Panc1 (cell line): ENCODE measurements at regions not wholly inside any gene's neighbourhood (a gene's known extent, or its start where the extent isn't known, plus 50 kb on each side); places are given as distances from the start of the nearest gene placed in this dataset.

Experiments
- ATAC-seq: fragments of 200-7000 bp; cut with Tn5 transposase; 2 replicates; pipeline ENCODE4 v1.9.1; 2020; ENCODE audit warnings: mild to moderate bottlenecking, moderate library complexity
- BruUV-seq: library from RNA; stranded (reverse); fragments of 400-500 nt; replicated peaks from 2 replicates; lab custom pipeline; 2021; lab: Mats Ljungman, UMichigan
- CTCF ChIA-PET: fragments of 300-600 bp; sonication (Branson Sonifier 250); formaldehyde crosslinking; loops from one replicate; lab custom pipeline; 2022; ENCODE audit warnings: antibody characterized with exemption; lab: Charles Lee
- POLR2A ChIA-PET: fragments of 300-600 bp; sonication (Branson Sonifier 250); formaldehyde crosslinking; loops from one replicate; lab custom pipeline; 2022; ENCODE audit warnings: antibody characterized with exemption; lab: Charles Lee
- DNase-seq: peaks from one replicate; pipeline ENCODE4 v3.0.0-alpha.2; 2010; ENCODE audit warnings: low read depth, low spot score
- H3K27ac ChIP-seq: 2 replicates; pipeline ENCODE4 v1.5.1; 2011; ENCODE audit warnings: mild to moderate bottlenecking, low read length, inconsistent platforms
- H3K27me3 ChIP-seq: fragments of 200-500 bp; sonication (Bioruptor generic); 2 replicates; pipeline ENCODE4 v1.6.0; 2014; ENCODE audit warnings: low read length, inconsistent platforms; ENCODE audit not compliant: control insufficient read depth, insufficient read depth
- H3K36me3 ChIP-seq: fragments of 200-500 bp; sonication (Bioruptor generic); 2 replicates; pipeline ENCODE4 v1.5.1; 2014; ENCODE audit warnings: inconsistent platforms, mild to moderate bottlenecking, low read length, moderate library complexity; ENCODE audit not compliant: control insufficient read depth, insufficient read depth
- H3K4me1 ChIP-seq: 2 replicates; pipeline ENCODE4 v1.5.1; 2011; ENCODE audit warnings: inconsistent platforms, mild to moderate bottlenecking, low read length, moderate library complexity; ENCODE audit not compliant: control insufficient read depth, insufficient read depth
- H3K4me3 ChIP-seq, 2 experiments: 2 replicates each; pipeline ENCODE4 v1.5.1; 2011 to 2012; ENCODE audit warnings: low read depth in 2 of 2, low read length in 2 of 2, mild to moderate bottlenecking in 2 of 2, inconsistent platforms in 1 of 2, moderate library complexity in 1 of 2
- H3K9me3 ChIP-seq: fragments of 200-500 bp; sonication (Bioruptor generic); 2 replicates; pipeline ENCODE4 v1.5.1; 2014; ENCODE audit warnings: low read depth, mild to moderate bottlenecking, inconsistent platforms, low read length, moderate library complexity; ENCODE audit not compliant: control insufficient read depth, insufficient read depth
- POLR2AphosphoS5 ChIP-seq: IDR thresholded peaks from 2 replicates; pipeline ENCODE4 v1.6.1; 2012; ENCODE audit warnings: mild to moderate bottlenecking, low read depth, low read length, moderate library complexity
- REST ChIP-seq, 2 experiments: IDR thresholded peaks; 2 replicates each; pipeline ENCODE4 v1.6.1; 2011 to 2012; ENCODE audit warnings: low read depth in 2 of 2, control low read depth in 1 of 2, low read length in 1 of 2, mild to moderate bottlenecking in 1 of 2, moderate library complexity in 1 of 2; ENCODE audit not compliant: insufficient read depth in 1 of 2
- SIN3A ChIP-seq: IDR thresholded peaks from 2 replicates; pipeline ENCODE4 v1.6.1; 2012; ENCODE audit warnings: low read depth, mild to moderate bottlenecking, low read length, moderate library complexity, borderline replicate concordance; ENCODE audit not compliant: insufficient read depth
- TCF7L2 ChIP-seq: IDR thresholded peaks from 2 replicates; pipeline ENCODE4 v1.6.1; 2011; ENCODE audit warnings: mild to moderate bottlenecking, low read depth, low read length, inconsistent platforms
- in situ Hi-C: cut with HindIII; loops from 2 replicates; pipeline ENCODE4 v1.10.0; 2016; ENCODE audit warnings: low sequenced_read_pairs, low pct_unique_long_range_greater_than_20kb
- intact Hi-C: fragments of 100-400 bp; cut with micrococcal nuclease; formaldehyde crosslinking; loops from one replicate; pipeline ENCODE4 v1.10.0; 2022; ENCODE audit not compliant: unreplicated experiment
- TF ChIP-seq, protein P1 (sequence below): fragments of 450-650 bp; IDR thresholded peaks from 2 replicates; pipeline ENCODE4 v1.5.1; 2017; ENCODE audit warnings: mild to moderate bottlenecking

DNA sequence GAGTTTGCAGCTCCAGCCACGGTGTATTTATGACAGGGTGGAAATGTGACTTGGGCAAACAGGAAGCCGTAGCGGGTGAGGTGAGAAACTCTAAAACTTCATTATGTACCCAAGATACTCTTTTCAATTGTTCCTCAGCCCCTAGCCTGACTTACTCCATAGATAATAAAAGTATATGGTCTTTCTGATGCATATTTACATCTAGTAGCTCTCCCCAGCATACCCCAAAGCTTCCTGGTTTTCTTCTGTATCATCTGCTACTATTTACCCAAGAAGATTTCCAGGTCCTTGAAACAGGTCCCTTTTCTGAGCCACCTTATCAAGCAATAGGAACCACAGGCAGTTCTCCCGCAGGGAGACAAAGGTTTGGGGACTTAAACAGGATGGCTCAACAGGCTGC, 201.5 kb upstream of the ESRRG start:
- DNase-seq (no peak), ATAC-seq (no peak)
- Histone ChIP-seq H3K4me1 (no peaks in the 10 kb centered on the region), H3K27me3 (no peaks in the 10 kb centered on the region), H3K36me3 (no peaks in the 10 kb centered on the region), H3K9me3 (no peaks in the 10 kb centered on the region), H3K4me3 (no peak overlapping the region), H3K27ac (no peak overlapping the region)
- POLR2A ChIA-PET: no interaction called here
- CTCF ChIA-PET: interaction anchor here (0.7 kb wide), 1 partner anchor 9 kb away, joined by 4 read pairs; no protein-coding TSS in a partner anchor
- in situ Hi-C loops: no loop called here
- BruUV-seq: no TSS peak
- intact Hi-C loops: no loop called here
- TF ChIP-seq TCF7L2: no peak
- TF ChIP-seq POLR2AphosphoS5: no peak
- no peak for TF ChIP-seq SIN3A
- no peak for TF ChIP-seq REST (IDR thresholded peaks at IDR 0.05; ENCODE audit: insufficient read depth in 1 of 2, low read depth in 2 of 2, low read length in 1 of 2)
- TF ChIP-seq, protein P1, sequence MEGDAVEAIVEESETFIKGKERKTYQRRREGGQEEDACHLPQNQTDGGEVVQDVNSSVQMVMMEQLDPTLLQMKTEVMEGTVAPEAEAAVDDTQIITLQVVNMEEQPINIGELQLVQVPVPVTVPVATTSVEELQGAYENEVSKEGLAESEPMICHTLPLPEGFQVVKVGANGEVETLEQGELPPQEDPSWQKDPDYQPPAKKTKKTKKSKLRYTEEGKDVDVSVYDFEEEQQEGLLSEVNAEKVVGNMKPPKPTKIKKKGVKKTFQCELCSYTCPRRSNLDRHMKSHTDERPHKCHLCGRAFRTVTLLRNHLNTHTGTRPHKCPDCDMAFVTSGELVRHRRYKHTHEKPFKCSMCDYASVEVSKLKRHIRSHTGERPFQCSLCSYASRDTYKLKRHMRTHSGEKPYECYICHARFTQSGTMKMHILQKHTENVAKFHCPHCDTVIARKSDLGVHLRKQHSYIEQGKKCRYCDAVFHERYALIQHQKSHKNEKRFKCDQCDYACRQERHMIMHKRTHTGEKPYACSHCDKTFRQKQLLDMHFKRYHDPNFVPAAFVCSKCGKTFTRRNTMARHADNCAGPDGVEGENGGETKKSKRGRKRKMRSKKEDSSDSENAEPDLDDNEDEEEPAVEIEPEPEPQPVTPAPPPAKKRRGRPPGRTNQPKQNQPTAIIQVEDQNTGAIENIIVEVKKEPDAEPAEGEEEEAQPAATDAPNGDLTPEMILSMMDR: no peak

GRCh38 chr1:216923601-216924000, 200.4 kb upstream of the ESRRG start:
- no peak for TF ChIP-seq REST (IDR thresholded peaks at IDR 0.05; ENCODE audit: insufficient read depth in 1 of 2, low read depth in 2 of 2, low read length in 1 of 2)
- no peak for TF ChIP-seq SIN3A
- no peak for TF ChIP-seq TCF7L2
- TF ChIP-seq, protein P1: no peak
- TF ChIP-seq POLR2AphosphoS5: no peak
- ChIA-PET POLR2A (no interaction called here), CTCF (no interaction called here)
- no peaks in the 10 kb centered on the region for H3K9me3 ChIP-seq
- DNase-seq: no peak
- ATAC-seq: no peak
- intact Hi-C loops: no loop called here
- in situ Hi-C loops: no loop called here
- BruUV-seq: no TSS peak
- H3K4me3 ChIP-seq: no peak overlapping the region
- no peaks in the 10 kb centered on the region for H3K36me3 ChIP-seq
- H3K27me3 ChIP-seq: no peaks in the 10 kb centered on the region
- H3K27ac ChIP-seq: no peak overlapping the region
- H3K4me1 ChIP-seq: no peaks in the 10 kb centered on the region
